H9 (cell line): ENCODE measurements at regions not wholly inside any gene's neighbourhood (a gene's known extent, or its start where the extent isn't known, plus 50 kb on each side); places are given as distances from the start of the nearest gene placed in this dataset.

Experiments
- DNase-seq: peaks from one replicate; pipeline ENCODE4 v3.0.0-alpha.2; 2017
- H2AFZ ChIP-seq: one replicate; pipeline ENCODE4 v1.6.1; 2013; ENCODE audit warnings: mild to moderate bottlenecking, low read length, control low read depth, moderate library complexity
- H2AK5ac ChIP-seq: 2 replicates; pipeline ENCODE4 v1.6.1; 2013; ENCODE audit warnings: low read length, control low read depth, mixed read lengths; ENCODE audit not compliant: insufficient read length
- H2BK120ac ChIP-seq: one replicate; pipeline ENCODE4 v1.6.1; 2013; ENCODE audit warnings: low read depth, mild to moderate bottlenecking, low read length, control low read depth, inconsistent platforms; ENCODE audit not compliant: poor library complexity, severe bottlenecking
- H2BK12ac ChIP-seq: 2 replicates; pipeline ENCODE4 v1.6.1; 2013; ENCODE audit warnings: low read length, control low read depth, mixed read lengths, low read depth; ENCODE audit not compliant: insufficient read length
- H2BK15ac ChIP-seq: 2 replicates; pipeline ENCODE4 v1.6.1; 2013; ENCODE audit warnings: low read depth, low read length, control low read depth
- H2BK20ac ChIP-seq: one replicate; pipeline ENCODE4 v1.6.1; 2013; ENCODE audit warnings: low read depth, mild to moderate bottlenecking, low read length, control low read depth, inconsistent platforms; ENCODE audit not compliant: poor library complexity, severe bottlenecking
- H2BK5ac ChIP-seq: 2 replicates; pipeline ENCODE4 v1.6.1; 2013; ENCODE audit warnings: low read length, control low read depth, mixed read lengths; ENCODE audit not compliant: insufficient read length
- H3K14ac ChIP-seq: 2 replicates; pipeline ENCODE4 v1.6.1; 2013; ENCODE audit warnings: low read length, control low read depth; ENCODE audit not compliant: insufficient read depth
- H3K18ac ChIP-seq: 2 replicates; pipeline ENCODE4 v1.6.1; 2013; ENCODE audit warnings: low read depth, mild to moderate bottlenecking, mixed read lengths, low read length, control low read depth; ENCODE audit not compliant: insufficient read length
- H3K23ac ChIP-seq: 2 replicates; pipeline ENCODE4 v1.6.1; 2013; ENCODE audit warnings: low read length, control low read depth, mixed read lengths, low read depth; ENCODE audit not compliant: insufficient read length
- H3K23me2 ChIP-seq: 2 replicates; pipeline ENCODE4 v1.6.1; 2013; ENCODE audit warnings: low read depth, mild to moderate bottlenecking, mixed read lengths, low read length, control low read depth; ENCODE audit not compliant: insufficient read length, poor library complexity, severe bottlenecking
- H3K27ac ChIP-seq: 2 replicates; pipeline ENCODE4 v1.5.1; 2013; ENCODE audit warnings: low read length, control low read depth, mixed read lengths, low read depth; ENCODE audit not compliant: insufficient read length
- H3K27me3 ChIP-seq: 2 replicates; pipeline ENCODE4 v1.6.1; 2013; ENCODE audit warnings: low read length, control low read depth, inconsistent platforms; ENCODE audit not compliant: insufficient read depth
- H3K4ac ChIP-seq: 2 replicates; pipeline ENCODE4 v1.6.1; 2013; ENCODE audit warnings: low read depth, mild to moderate bottlenecking, control low read depth, inconsistent platforms, low read length, moderate library complexity
- H3K4me1 ChIP-seq: 2 replicates; pipeline ENCODE4 v1.6.1; 2013; ENCODE audit warnings: low read length, control low read depth, inconsistent platforms; ENCODE audit not compliant: insufficient read depth
- H3K4me2 ChIP-seq: 2 replicates; pipeline ENCODE4 v1.6.1; 2013; ENCODE audit warnings: low read length, control low read depth, mixed read lengths; ENCODE audit not compliant: insufficient read length, insufficient read depth
- H3K56ac ChIP-seq: 2 replicates; pipeline ENCODE4 v1.6.1; 2013; ENCODE audit warnings: low read depth, mild to moderate bottlenecking, mixed read lengths, low read length, control low read depth; ENCODE audit not compliant: insufficient read length
- H3K79me1 ChIP-seq: 2 replicates; pipeline ENCODE4 v1.6.1; 2013; ENCODE audit warnings: low read depth, mild to moderate bottlenecking, moderate library complexity, low read length, control low read depth, inconsistent platforms; ENCODE audit not compliant: insufficient read depth, poor library complexity, severe bottlenecking
- H3K79me2 ChIP-seq: 2 replicates; pipeline ENCODE4 v1.6.1; 2013; ENCODE audit warnings: low read length, control low read depth, inconsistent platforms; ENCODE audit not compliant: insufficient read depth
- H3K9ac ChIP-seq: 2 replicates; pipeline ENCODE4 v1.6.1; 2013; ENCODE audit warnings: low read length, control low read depth, mixed read lengths; ENCODE audit not compliant: insufficient read length; ENCODE audit errors: extremely low read depth
- H3K9me3 ChIP-seq: one replicate; pipeline ENCODE4 v1.6.1; 2013; ENCODE audit warnings: low read depth, low read length, inconsistent platforms; ENCODE audit not compliant: control insufficient read depth
- H3T11ph ChIP-seq: one replicate; pipeline ENCODE4 v1.6.1; 2013; ENCODE audit warnings: mild to moderate bottlenecking, low read length, control low read depth, inconsistent platforms
- H4K20me1 ChIP-seq: one replicate; pipeline ENCODE4 v1.6.1; 2013; ENCODE audit not compliant: control insufficient read depth, insufficient read length, insufficient read depth
- H4K5ac ChIP-seq: 2 replicates; pipeline ENCODE4 v1.6.1; 2013; ENCODE audit warnings: low read depth, mild to moderate bottlenecking, mixed read lengths, low read length, control low read depth; ENCODE audit not compliant: insufficient read length
- H4K8ac ChIP-seq: replicated peaks from 2 replicates; pipeline ENCODE4 v1.6.1; 2013; ENCODE audit warnings: low read length, control low read depth, mixed read lengths, low read depth; ENCODE audit not compliant: insufficient read length
- H4K91ac ChIP-seq: 2 replicates; pipeline ENCODE4 v1.6.1; 2013; ENCODE audit warnings: low read depth, mild to moderate bottlenecking, moderate library complexity, mixed read lengths, low read length, control low read depth; ENCODE audit not compliant: insufficient read length
- H3K27ac Mint-ChIP-seq, 3 experiments: 2 replicates in 2 of 3; 3 replicates in 1 of 3; pipeline ENCODE4 v1.8.0; 2020 to 2021; ENCODE audit warnings: mixed read lengths in 3 of 3, mild to moderate bottlenecking in 1 of 3, moderate library complexity in 1 of 3
- H3K27me3 Mint-ChIP-seq: 2 replicates; pipeline ENCODE4 v1.8.0; 2021; ENCODE audit warnings: low read depth, mild to moderate bottlenecking, moderate library complexity, mixed read lengths
- H3K36me3 Mint-ChIP-seq, 3 experiments: 2 replicates in 2 of 3; 3 replicates in 1 of 3; pipeline ENCODE4 v1.8.0; 2020 to 2021; ENCODE audit warnings: low read depth in 3 of 3, mixed read lengths in 3 of 3; ENCODE audit not compliant: insufficient read depth in 1 of 3
- H3K4me1 Mint-ChIP-seq, 2 experiments: 2 replicates each; pipeline ENCODE4 v1.8.0; 2020; ENCODE audit warnings: mixed read lengths in 2 of 2
- H3K4me3 Mint-ChIP-seq, 2 experiments: 2 replicates in 1 of 2; 3 replicates in 1 of 2; pipeline ENCODE4 v1.8.0; 2020 to 2021; ENCODE audit warnings: mild to moderate bottlenecking in 2 of 2, mixed read lengths in 2 of 2, moderate library complexity in 1 of 2
- H3K9me3 Mint-ChIP-seq, 2 experiments: 2 replicates in 1 of 2; 3 replicates in 1 of 2; pipeline ENCODE4 v1.8.0; 2020; ENCODE audit warnings: mild to moderate bottlenecking in 2 of 2, mixed read lengths in 2 of 2, moderate library complexity in 1 of 2
- CTCF ChIP-seq: fragments of 200-600 bp; sonication (generic); conservative IDR thresholded peaks from 3 replicates; pipeline ENCODE4 v1.8.0; 2021; ENCODE audit warnings: antibody characterized with exemption, mild to moderate bottlenecking
- WGBS: extraction: QIAGEN DNeasy Blood & Tissue Kit; methylation state at CpG from one replicate; pipeline ENCODE4 v1.1.7; 2013; ENCODE audit warnings: missing lambda C conversion rate, low lambda C conversion rate, mixed read lengths; ENCODE audit not compliant: insufficient read length; ENCODE audit errors: extremely low coverage; 5-methylcytosine and 5-hydroxymethylcytosine counted together

GRCh38 chr7:18337048-18337809 lies 158.3 kb upstream of the HDAC9 start:
- no peak overlapping the region for H4K8ac ChIP-seq
- H4K5ac ChIP-seq: no peak overlapping the region
- no peak overlapping the region for H3K56ac ChIP-seq
- no peaks in the 10 kb centered on the region for H3K79me2 ChIP-seq
- Mint-ChIP-seq H3K36me3 (peaks cover 3 to 9% (median 3%) of the 10 kb centered on the region in 3 experiments; a peak in 5 of 7 replicates), H3K4me1 (no peaks in the 10 kb centered on the region), H3K27ac (no peak overlapping the region), H3K4me3 (no peak overlapping the region), H3K9me3 (peaks cover 10% of the 10 kb centered on the region in 2 experiments), H3K27me3 (no peaks in the 10 kb centered on the region)
- no peak overlapping the region for H3K9ac ChIP-seq
- H3T11ph ChIP-seq: no peak overlapping the region
- no peak for DNase-seq
- no peak for TF ChIP-seq CTCF
- no peak overlapping the region for H2BK20ac ChIP-seq
- H3K18ac ChIP-seq: no peak overlapping the region
- H3K9me3 ChIP-seq: no peaks in the 10 kb centered on the region
- H3K27ac ChIP-seq: no peak overlapping the region
- no peak overlapping the region for H3K4ac ChIP-seq
- no peaks in the 10 kb centered on the region for H3K23me2 ChIP-seq
- H4K20me1 ChIP-seq: no peaks in the 10 kb centered on the region
- no peaks in the 10 kb centered on the region for H3K27me3 ChIP-seq
- H2BK120ac ChIP-seq: no peak overlapping the region
- no peak overlapping the region for H2BK15ac ChIP-seq
- H3K14ac ChIP-seq: no peak overlapping the region
- H4K91ac ChIP-seq: no peak overlapping the region
- no peak overlapping the region for H2BK12ac ChIP-seq
- no peak overlapping the region for H2AFZ ChIP-seq
- no peak overlapping the region for H2AK5ac ChIP-seq
- no peak overlapping the region for H3K4me2 ChIP-seq
- H3K4me1 ChIP-seq: no peaks in the 10 kb centered on the region
- no peak overlapping the region for H3K23ac ChIP-seq
- no peaks in the 10 kb centered on the region for H3K79me1 ChIP-seq
- no CpG with 5 or more reads among the region's 5 CpGs for WGBS
- H2BK5ac ChIP-seq: no peak overlapping the region
